ENCODE measurements at regions not wholly inside any gene's neighbourhood (a gene's known extent, or its start where the extent isn't known, plus 50 kb on each side); places are given as distances from the start of the nearest gene placed in this dataset.

- TF ChIP-seq POLR2A (IDR thresholded peaks at IDR 0.05): no peak
- TF ChIP-seq, protein P1, sequence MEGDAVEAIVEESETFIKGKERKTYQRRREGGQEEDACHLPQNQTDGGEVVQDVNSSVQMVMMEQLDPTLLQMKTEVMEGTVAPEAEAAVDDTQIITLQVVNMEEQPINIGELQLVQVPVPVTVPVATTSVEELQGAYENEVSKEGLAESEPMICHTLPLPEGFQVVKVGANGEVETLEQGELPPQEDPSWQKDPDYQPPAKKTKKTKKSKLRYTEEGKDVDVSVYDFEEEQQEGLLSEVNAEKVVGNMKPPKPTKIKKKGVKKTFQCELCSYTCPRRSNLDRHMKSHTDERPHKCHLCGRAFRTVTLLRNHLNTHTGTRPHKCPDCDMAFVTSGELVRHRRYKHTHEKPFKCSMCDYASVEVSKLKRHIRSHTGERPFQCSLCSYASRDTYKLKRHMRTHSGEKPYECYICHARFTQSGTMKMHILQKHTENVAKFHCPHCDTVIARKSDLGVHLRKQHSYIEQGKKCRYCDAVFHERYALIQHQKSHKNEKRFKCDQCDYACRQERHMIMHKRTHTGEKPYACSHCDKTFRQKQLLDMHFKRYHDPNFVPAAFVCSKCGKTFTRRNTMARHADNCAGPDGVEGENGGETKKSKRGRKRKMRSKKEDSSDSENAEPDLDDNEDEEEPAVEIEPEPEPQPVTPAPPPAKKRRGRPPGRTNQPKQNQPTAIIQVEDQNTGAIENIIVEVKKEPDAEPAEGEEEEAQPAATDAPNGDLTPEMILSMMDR (IDR thresholded peaks at IDR 0.05): no peak
These were observed 334.8 kb upstream of the MARCKS start for GRCh38 chr6:113522376-113522775.
